Endothelial cell (in vitro differentiated cells): ENCODE measurements at regions not wholly inside any gene's neighbourhood (a gene's known extent, or its start where the extent isn't known, plus 50 kb on each side); places are given as distances from the start of the nearest gene placed in this dataset. TPM values are rescaled to one million over a fixed set of nuclear protein-coding genes. Genes with fewer than 3 reads are reported as not detected.

Experiments
- DNase-seq: peaks from one replicate; pipeline ENCODE4 v3.0.0; 2021; ENCODE audit warnings: low spot score
- H3K27ac Mint-ChIP-seq: one replicate; pipeline ENCODE4 v1.8.0; 2021; ENCODE audit warnings: mixed read lengths, inconsistent platforms; ENCODE audit not compliant: unreplicated experiment
- H3K27me3 Mint-ChIP-seq: one replicate; pipeline ENCODE4 v1.8.0; 2021; ENCODE audit warnings: mild to moderate bottlenecking, moderate library complexity, mixed read lengths, inconsistent platforms; ENCODE audit not compliant: unreplicated experiment
- H3K36me3 Mint-ChIP-seq: one replicate; pipeline ENCODE4 v1.8.0; 2021; ENCODE audit warnings: mild to moderate bottlenecking, low read depth, mixed read lengths, inconsistent platforms; ENCODE audit not compliant: unreplicated experiment
- H3K4me1 Mint-ChIP-seq: one replicate; pipeline ENCODE4 v1.8.0; 2021; ENCODE audit warnings: mild to moderate bottlenecking, mixed read lengths, inconsistent platforms; ENCODE audit not compliant: unreplicated experiment
- H3K4me3 Mint-ChIP-seq: one replicate; pipeline ENCODE4 v1.8.0; 2021; ENCODE audit warnings: mild to moderate bottlenecking, mixed read lengths, inconsistent platforms; ENCODE audit not compliant: unreplicated experiment
- H3K9me3 Mint-ChIP-seq: one replicate; pipeline ENCODE4 v1.8.0; 2021; ENCODE audit warnings: mixed read lengths, inconsistent platforms; ENCODE audit not compliant: unreplicated experiment
- microRNA-seq: library from miRNA; unstranded; fragments of <30 nt; microRNA quantifications from one replicate; pipeline ENCODE4, GENCODE V29; 2020; ENCODE audit not compliant: unreplicated experiment
- TF ChIP-seq, protein P1 (sequence below): fragments of 200-600 bp; sonication (generic); IDR thresholded peaks from one replicate; pipeline ENCODE4 v1.5.0; 2021; ENCODE audit warnings: antibody characterized with exemption; ENCODE audit not compliant: unreplicated experiment

- H3K27ac Mint-ChIP-seq: peak overlapping the region; percentile 39
- H3K36me3 Mint-ChIP-seq: no peaks in the 10 kb centered on the region
- no peak overlapping the region for H3K4me3 Mint-ChIP-seq
- H3K4me1 Mint-ChIP-seq: peaks cover 13% of the 10 kb centered on the region
- H3K9me3 Mint-ChIP-seq: no peaks in the 10 kb centered on the region
- no peak for DNase-seq
- TF ChIP-seq, protein P1, sequence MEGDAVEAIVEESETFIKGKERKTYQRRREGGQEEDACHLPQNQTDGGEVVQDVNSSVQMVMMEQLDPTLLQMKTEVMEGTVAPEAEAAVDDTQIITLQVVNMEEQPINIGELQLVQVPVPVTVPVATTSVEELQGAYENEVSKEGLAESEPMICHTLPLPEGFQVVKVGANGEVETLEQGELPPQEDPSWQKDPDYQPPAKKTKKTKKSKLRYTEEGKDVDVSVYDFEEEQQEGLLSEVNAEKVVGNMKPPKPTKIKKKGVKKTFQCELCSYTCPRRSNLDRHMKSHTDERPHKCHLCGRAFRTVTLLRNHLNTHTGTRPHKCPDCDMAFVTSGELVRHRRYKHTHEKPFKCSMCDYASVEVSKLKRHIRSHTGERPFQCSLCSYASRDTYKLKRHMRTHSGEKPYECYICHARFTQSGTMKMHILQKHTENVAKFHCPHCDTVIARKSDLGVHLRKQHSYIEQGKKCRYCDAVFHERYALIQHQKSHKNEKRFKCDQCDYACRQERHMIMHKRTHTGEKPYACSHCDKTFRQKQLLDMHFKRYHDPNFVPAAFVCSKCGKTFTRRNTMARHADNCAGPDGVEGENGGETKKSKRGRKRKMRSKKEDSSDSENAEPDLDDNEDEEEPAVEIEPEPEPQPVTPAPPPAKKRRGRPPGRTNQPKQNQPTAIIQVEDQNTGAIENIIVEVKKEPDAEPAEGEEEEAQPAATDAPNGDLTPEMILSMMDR: no peak
- peaks cover 3% of the 10 kb centered on the region for H3K27me3 Mint-ChIP-seq
Measured at GRCh38 chr11:11675671-11676181, 53.9 kb upstream of the GALNT18 start.

DNA sequence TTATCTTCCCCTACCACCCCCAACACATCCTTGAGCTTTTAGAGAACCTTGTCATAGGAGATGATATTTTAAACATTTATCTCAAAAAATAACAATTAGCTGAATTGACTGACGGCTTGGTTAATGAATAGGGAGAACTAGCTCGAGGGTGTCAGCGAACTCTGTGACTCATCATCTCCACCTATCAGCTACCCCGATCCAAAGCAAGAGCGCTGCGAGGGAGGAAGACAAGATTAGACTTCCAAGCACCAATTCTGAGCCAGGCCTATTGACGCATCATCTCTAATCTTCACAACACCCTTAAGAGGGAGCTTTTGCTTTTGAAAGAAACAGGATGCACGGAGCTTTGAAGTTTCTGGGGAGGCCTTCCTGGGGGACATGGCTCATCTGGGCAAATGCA lies 51.0 kb upstream of the GALNT18 start:
- TF ChIP-seq, protein P1: no peak
- no peaks in the 10 kb centered on the region for H3K36me3 Mint-ChIP-seq
- H3K4me1 Mint-ChIP-seq: peaks cover 30% of the 10 kb centered on the region
- H3K4me3 Mint-ChIP-seq: no peak overlapping the region
- H3K27me3 Mint-ChIP-seq: peaks cover 4% of the 10 kb centered on the region
- no peak overlapping the region for H3K27ac Mint-ChIP-seq
- H3K9me3 Mint-ChIP-seq: no peaks in the 10 kb centered on the region
- DNase-seq: no peak

DNA sequence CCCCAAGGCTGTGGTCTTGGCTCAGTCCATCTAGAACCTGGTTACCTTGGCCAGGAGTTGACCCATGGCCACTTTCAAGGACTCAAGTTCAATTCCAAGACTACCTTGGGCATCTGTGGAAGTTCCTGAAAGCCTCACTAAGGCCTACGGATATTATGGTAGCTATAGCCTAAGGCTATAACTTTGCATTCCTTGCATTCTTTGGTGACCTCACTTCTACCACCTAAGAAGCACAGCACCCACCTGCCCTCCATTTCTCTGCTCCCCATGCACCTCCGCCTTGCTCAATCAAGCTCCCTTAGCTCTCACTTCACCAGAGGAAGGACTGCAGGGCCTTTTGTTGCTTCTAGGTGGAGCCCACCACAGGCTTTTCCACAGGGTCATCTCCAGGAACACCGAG lies 50.3 kb upstream of the GALNT18 start:
- Mint-ChIP-seq H3K27ac (no peak overlapping the region), H3K4me3 (no peak overlapping the region), H3K27me3 (peaks cover 4% of the 10 kb centered on the region), H3K9me3 (no peaks in the 10 kb centered on the region), H3K36me3 (no peaks in the 10 kb centered on the region), H3K4me1 (peaks cover 28% of the 10 kb centered on the region)
- TF ChIP-seq, protein P1: no peak
- no peak for DNase-seq

Small RNA genes lying in the stretch of these regions (microRNA-seq; reads per million reads assigned to microRNA genes)
- gene MIR8070: not detected
